H1 (cell line): ENCODE measurements at regions not wholly inside any gene's neighbourhood (a gene's known extent, or its start where the extent isn't known, plus 50 kb on each side); places are given as distances from the start of the nearest gene placed in this dataset.

ENCODE experiments used
- EP300 ChIP-seq, 2 experiments: IDR thresholded peaks; 1 replicate in 1 of 2; 2 replicates in 1 of 2; pipeline ENCODE4 v1.6.1; 2011 to 2012; ENCODE audit warnings: low read depth in 2 of 2, low read length in 2 of 2, mild to moderate bottlenecking in 2 of 2, borderline replicate concordance in 1 of 2, inconsistent platforms in 1 of 2, moderate library complexity in 1 of 2
- HDAC2 ChIP-seq, 2 experiments: fragments of 300-600 bp in 1 of 2; sonication (generic) in 1 of 2; IDR thresholded peaks; 2 replicates each; pipeline ENCODE4 v1.6.1; 2011 to 2012; ENCODE audit warnings: low read depth in 2 of 2, low read length in 2 of 2, mild to moderate bottlenecking in 2 of 2, moderate library complexity in 2 of 2, borderline replicate concordance in 1 of 2, inconsistent platforms in 1 of 2
- JUN ChIP-seq: IDR thresholded peaks from 2 replicates; pipeline ENCODE4 v1.6.1; 2011; ENCODE audit warnings: low read depth, mild to moderate bottlenecking, improper control_type of control experiment, low read length
- KDM4A ChIP-seq: IDR thresholded peaks from one replicate; pipeline ENCODE4 v1.7.1; 2012; ENCODE audit warnings: low read depth, mild to moderate bottlenecking, moderate library complexity, low read length, inconsistent platforms; ENCODE audit not compliant: severe bottlenecking
- SAP30 ChIP-seq: fragments of 300-600 bp; sonication (generic); IDR thresholded peaks from 2 replicates; pipeline ENCODE4 v1.7.1; 2012; ENCODE audit warnings: low read length, moderate library complexity, mild to moderate bottlenecking, inconsistent platforms; ENCODE audit not compliant: insufficient read depth, insufficient replicate concordance
- SP2 ChIP-seq: IDR thresholded peaks from 2 replicates; pipeline ENCODE4 v1.6.1; 2012; ENCODE audit warnings: mild to moderate bottlenecking, low read length, inconsistent platforms
- SP4 ChIP-seq: IDR thresholded peaks from 2 replicates; pipeline ENCODE4 v1.6.1; 2012; ENCODE audit warnings: low read length, inconsistent platforms
- YY1 ChIP-seq: IDR thresholded peaks from 2 replicates; pipeline ENCODE4 v1.6.1; 2011; ENCODE audit warnings: low read depth, mild to moderate bottlenecking, low read length
- TF ChIP-seq, protein P1 (sequence below): fragments of 300-600 bp; sonication (generic); IDR thresholded peaks from 2 replicates; pipeline ENCODE4 v1.7.1; 2012; ENCODE audit warnings: low read length, moderate library complexity, mild to moderate bottlenecking, inconsistent platforms; ENCODE audit not compliant: insufficient replicate concordance
- TF ChIP-seq, protein P2 (sequence below): IDR thresholded peaks from 2 replicates; pipeline ENCODE4 v1.6.1; 2012; ENCODE audit warnings: low read length, inconsistent platforms

DNA sequence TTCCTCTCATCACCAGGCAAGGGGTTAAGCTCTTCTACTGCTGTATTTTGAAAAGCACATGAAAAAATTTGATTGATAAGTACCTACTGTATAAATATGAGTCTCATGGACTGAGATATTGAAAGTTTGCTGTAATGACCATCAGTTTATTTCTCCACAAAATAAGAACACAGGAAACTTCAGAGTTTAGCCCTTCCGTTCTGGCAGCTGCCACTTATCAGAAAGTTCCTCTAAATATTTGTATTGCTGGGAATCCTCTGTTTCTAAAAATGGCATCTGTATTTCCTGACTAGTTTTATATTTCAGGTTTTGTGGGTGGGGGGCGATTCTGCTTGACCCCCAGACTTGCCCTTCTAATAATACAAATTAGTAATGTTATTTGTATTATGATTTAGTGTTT lies 92.0 kb downstream of the LYZL2 start (continued):
- TF ChIP-seq, protein P1, sequence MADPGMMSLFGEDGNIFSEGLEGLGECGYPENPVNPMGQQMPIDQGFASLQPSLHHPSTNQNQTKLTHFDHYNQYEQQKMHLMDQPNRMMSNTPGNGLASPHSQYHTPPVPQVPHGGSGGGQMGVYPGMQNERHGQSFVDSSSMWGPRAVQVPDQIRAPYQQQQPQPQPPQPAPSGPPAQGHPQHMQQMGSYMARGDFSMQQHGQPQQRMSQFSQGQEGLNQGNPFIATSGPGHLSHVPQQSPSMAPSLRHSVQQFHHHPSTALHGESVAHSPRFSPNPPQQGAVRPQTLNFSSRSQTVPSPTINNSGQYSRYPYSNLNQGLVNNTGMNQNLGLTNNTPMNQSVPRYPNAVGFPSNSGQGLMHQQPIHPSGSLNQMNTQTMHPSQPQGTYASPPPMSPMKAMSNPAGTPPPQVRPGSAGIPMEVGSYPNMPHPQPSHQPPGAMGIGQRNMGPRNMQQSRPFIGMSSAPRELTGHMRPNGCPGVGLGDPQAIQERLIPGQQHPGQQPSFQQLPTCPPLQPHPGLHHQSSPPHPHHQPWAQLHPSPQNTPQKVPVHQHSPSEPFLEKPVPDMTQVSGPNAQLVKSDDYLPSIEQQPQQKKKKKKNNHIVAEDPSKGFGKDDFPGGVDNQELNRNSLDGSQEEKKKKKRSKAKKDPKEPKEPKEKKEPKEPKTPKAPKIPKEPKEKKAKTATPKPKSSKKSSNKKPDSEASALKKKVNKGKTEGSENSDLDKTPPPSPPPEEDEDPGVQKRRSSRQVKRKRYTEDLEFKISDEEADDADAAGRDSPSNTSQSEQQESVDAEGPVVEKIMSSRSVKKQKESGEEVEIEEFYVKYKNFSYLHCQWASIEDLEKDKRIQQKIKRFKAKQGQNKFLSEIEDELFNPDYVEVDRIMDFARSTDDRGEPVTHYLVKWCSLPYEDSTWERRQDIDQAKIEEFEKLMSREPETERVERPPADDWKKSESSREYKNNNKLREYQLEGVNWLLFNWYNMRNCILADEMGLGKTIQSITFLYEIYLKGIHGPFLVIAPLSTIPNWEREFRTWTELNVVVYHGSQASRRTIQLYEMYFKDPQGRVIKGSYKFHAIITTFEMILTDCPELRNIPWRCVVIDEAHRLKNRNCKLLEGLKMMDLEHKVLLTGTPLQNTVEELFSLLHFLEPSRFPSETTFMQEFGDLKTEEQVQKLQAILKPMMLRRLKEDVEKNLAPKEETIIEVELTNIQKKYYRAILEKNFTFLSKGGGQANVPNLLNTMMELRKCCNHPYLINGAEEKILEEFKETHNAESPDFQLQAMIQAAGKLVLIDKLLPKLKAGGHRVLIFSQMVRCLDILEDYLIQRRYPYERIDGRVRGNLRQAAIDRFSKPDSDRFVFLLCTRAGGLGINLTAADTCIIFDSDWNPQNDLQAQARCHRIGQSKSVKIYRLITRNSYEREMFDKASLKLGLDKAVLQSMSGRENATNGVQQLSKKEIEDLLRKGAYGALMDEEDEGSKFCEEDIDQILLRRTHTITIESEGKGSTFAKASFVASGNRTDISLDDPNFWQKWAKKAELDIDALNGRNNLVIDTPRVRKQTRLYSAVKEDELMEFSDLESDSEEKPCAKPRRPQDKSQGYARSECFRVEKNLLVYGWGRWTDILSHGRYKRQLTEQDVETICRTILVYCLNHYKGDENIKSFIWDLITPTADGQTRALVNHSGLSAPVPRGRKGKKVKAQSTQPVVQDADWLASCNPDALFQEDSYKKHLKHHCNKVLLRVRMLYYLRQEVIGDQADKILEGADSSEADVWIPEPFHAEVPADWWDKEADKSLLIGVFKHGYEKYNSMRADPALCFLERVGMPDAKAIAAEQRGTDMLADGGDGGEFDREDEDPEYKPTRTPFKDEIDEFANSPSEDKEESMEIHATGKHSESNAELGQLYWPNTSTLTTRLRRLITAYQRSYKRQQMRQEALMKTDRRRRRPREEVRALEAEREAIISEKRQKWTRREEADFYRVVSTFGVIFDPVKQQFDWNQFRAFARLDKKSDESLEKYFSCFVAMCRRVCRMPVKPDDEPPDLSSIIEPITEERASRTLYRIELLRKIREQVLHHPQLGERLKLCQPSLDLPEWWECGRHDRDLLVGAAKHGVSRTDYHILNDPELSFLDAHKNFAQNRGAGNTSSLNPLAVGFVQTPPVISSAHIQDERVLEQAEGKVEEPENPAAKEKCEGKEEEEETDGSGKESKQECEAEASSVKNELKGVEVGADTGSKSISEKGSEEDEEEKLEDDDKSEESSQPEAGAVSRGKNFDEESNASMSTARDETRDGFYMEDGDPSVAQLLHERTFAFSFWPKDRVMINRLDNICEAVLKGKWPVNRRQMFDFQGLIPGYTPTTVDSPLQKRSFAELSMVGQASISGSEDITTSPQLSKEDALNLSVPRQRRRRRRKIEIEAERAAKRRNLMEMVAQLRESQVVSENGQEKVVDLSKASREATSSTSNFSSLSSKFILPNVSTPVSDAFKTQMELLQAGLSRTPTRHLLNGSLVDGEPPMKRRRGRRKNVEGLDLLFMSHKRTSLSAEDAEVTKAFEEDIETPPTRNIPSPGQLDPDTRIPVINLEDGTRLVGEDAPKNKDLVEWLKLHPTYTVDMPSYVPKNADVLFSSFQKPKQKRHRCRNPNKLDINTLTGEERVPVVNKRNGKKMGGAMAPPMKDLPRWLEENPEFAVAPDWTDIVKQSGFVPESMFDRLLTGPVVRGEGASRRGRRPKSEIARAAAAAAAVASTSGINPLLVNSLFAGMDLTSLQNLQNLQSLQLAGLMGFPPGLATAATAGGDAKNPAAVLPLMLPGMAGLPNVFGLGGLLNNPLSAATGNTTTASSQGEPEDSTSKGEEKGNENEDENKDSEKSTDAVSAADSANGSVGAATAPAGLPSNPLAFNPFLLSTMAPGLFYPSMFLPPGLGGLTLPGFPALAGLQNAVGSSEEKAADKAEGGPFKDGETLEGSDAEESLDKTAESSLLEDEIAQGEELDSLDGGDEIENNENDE, result no peak
- TF ChIP-seq HDAC2 (IDR thresholded peaks at IDR 0.05; ENCODE audit: borderline replicate concordance in 1 of 2, low read depth in 2 of 2, low read length in 2 of 2) (no peak), JUN (no peak), SAP30 (no peak), SP2 (no peak), YY1 (no peak), KDM4A (no peak), SP4 (no peak), EP300 (IDR thresholded peaks at IDR 0.05; ENCODE audit: borderline replicate concordance in 1 of 2, low read depth in 2 of 2, low read length in 2 of 2) (no peak)
- TF ChIP-seq, protein P2, sequence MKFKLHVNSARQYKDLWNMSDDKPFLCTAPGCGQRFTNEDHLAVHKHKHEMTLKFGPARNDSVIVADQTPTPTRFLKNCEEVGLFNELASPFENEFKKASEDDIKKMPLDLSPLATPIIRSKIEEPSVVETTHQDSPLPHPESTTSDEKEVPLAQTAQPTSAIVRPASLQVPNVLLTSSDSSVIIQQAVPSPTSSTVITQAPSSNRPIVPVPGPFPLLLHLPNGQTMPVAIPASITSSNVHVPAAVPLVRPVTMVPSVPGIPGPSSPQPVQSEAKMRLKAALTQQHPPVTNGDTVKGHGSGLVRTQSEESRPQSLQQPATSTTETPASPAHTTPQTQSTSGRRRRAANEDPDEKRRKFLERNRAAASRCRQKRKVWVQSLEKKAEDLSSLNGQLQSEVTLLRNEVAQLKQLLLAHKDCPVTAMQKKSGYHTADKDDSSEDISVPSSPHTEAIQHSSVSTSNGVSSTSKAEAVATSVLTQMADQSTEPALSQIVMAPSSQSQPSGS, result no peak
